Testis (tissue), 2 donors: ENCODE measurements at regions not wholly inside any gene's neighbourhood (a gene's known extent, or its start where the extent isn't known, plus 50 kb on each side); places are given as distances from the start of the nearest gene placed in this dataset.

Source experiments
- DNase-seq: peaks from one replicate; pipeline ENCODE4 v3.0.0-alpha.2; 2019
- H3K27ac ChIP-seq, 2 donors: fragments of 200-600 bp; sonication (generic); one replicate each; pipeline ENCODE4 v1.5.1; 2019
- H3K27me3 ChIP-seq: fragments of 200-600 bp; sonication (generic); one replicate; pipeline ENCODE4 v1.5.1; 2019
- H3K36me3 ChIP-seq: fragments of 200-600 bp; sonication (generic); one replicate; pipeline ENCODE4 v1.5.1; 2017; ENCODE audit warnings: low read depth; ENCODE audit errors: missing control alignments
- H3K4me1 ChIP-seq: fragments of 200-600 bp; sonication (generic); one replicate; pipeline ENCODE4 v1.5.1; 2019
- H3K4me3 ChIP-seq, 2 donors: fragments of 200-600 bp; sonication (generic); one replicate each; pipeline ENCODE4 v1.5.1; 2017 to 2019
- H3K9me3 ChIP-seq: fragments of 200-600 bp; sonication (generic); one replicate; pipeline ENCODE4 v1.5.1; 2017
- POLR2A ChIP-seq: fragments of 450-650 bp; IDR thresholded peaks from one replicate; pipeline ENCODE4 v1.6.1; 2017; ENCODE audit warnings: antibody characterized with exemption, mild to moderate bottlenecking, moderate library complexity
- WGBS, 2 donors: methylation state at CpG; one replicate each; pipeline ENCODE4 v1.1.5; 2018; 5-methylcytosine and 5-hydroxymethylcytosine counted together
- intact Hi-C: fragments of 100-400 bp; cut with DNase I; formaldehyde crosslinking; loops from one replicate; pipeline ENCODE4 v1.15.1; 2023; ENCODE audit warnings: low total_unique reads
- TF ChIP-seq, protein P1 (sequence below), 3 experiments: fragments of 450-650 bp in 2 of 3; fragments of 200-600 bp in 1 of 3; sonication (generic) in 1 of 3; IDR thresholded peaks; one replicate each; pipeline ENCODE4 v1.5.1; 2016 to 2019; ENCODE audit warnings: antibody characterized with exemption in 3 of 3, mild to moderate bottlenecking in 2 of 3, moderate library complexity in 1 of 3

DNA sequence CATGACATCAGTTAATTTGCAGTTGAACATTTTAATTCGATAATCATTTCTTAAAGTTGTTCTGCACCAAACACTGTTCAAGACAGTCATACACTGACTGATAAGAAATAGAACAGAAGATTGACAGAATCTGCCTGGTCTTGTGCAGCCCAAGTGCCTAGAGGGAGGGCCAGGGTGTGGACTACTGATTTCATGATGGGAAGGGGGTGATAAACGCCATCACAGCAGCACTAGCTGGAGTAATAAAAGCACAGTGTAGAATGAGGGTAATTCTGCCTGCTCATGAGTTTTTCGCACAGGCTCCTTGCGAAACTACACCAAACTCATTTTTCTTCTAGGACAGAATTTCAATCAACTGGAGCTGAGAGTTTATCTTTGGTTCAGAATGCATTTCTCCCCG is 270.1 kb downstream of the ARL4A start:
- no peaks in the 10 kb centered on the region for H3K36me3 ChIP-seq
- no peaks in the 10 kb centered on the region for H3K27me3 ChIP-seq
- TF ChIP-seq POLR2A = no peak
- no peaks in the 10 kb centered on the region for H3K4me1 ChIP-seq
- no peak for DNase-seq
- 87 to 89% methylated on average over 5 of the region's 5 CpGs for WGBS, 2 donors
- H3K4me3 ChIP-seq = no peak overlapping the region
- no peak overlapping the region for H3K27ac ChIP-seq
- intact Hi-C loops = no loop called here
- no peaks in the 10 kb centered on the region for H3K9me3 ChIP-seq

DNA sequence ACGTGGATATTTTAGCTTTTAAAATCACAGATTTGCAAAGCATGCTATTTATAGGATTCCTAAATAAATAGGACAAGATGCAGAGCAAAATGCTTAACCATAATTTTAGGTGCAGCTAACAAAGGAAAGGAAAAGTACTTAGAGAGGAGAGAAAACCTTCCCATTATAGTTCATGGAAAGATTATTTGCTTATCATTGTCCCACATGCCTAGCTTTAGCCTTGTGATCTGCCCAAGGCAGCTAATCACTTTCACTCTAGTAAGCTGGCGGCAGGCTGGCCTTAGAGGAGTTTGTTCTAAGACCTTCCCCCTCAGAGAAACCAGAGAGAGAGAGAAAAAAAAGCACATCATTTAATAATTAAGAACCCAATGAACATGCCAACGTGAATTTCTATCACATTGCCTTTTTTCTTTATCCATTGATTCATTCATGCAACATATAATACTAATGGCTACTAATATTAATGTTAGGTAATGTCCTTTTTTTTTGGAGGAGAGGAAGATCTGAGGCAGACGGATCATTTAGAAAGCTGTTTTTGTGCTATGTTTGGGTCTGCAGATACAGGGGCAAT is 274.6 kb downstream of the ARL4A start:
- no peak overlapping the region for H3K4me3 ChIP-seq
- intact Hi-C loops = no loop called here
- WGBS, 2 donors = 70 to 74% methylated on average over 4 of the region's 4 CpGs
- no peaks in the 10 kb centered on the region for H3K4me1 ChIP-seq
- H3K27ac ChIP-seq = no peak overlapping the region
- no peaks in the 10 kb centered on the region for H3K27me3 ChIP-seq
- H3K36me3 ChIP-seq = no peaks in the 10 kb centered on the region
- TF ChIP-seq, protein P1, sequence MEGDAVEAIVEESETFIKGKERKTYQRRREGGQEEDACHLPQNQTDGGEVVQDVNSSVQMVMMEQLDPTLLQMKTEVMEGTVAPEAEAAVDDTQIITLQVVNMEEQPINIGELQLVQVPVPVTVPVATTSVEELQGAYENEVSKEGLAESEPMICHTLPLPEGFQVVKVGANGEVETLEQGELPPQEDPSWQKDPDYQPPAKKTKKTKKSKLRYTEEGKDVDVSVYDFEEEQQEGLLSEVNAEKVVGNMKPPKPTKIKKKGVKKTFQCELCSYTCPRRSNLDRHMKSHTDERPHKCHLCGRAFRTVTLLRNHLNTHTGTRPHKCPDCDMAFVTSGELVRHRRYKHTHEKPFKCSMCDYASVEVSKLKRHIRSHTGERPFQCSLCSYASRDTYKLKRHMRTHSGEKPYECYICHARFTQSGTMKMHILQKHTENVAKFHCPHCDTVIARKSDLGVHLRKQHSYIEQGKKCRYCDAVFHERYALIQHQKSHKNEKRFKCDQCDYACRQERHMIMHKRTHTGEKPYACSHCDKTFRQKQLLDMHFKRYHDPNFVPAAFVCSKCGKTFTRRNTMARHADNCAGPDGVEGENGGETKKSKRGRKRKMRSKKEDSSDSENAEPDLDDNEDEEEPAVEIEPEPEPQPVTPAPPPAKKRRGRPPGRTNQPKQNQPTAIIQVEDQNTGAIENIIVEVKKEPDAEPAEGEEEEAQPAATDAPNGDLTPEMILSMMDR (IDR thresholded peaks at IDR 0.05) = no peak
- no peak for TF ChIP-seq POLR2A
- no peaks in the 10 kb centered on the region for H3K9me3 ChIP-seq
- no peak for DNase-seq

- Histone ChIP-seq H3K36me3 (no peaks in the 10 kb centered on the region), H3K27me3 (no peaks in the 10 kb centered on the region), H3K4me3 (no peak overlapping the region), H3K4me1 (no peaks in the 10 kb centered on the region), H3K27ac (no peak overlapping the region), H3K9me3 (no peaks in the 10 kb centered on the region)
- no peak for DNase-seq
- intact Hi-C loops = no loop called here
- WGBS, 2 donors = 75 to 83% methylated on average over 1 of the region's 1 CpG
- no peak for TF ChIP-seq POLR2A
- TF ChIP-seq, protein P1 (IDR thresholded peaks at IDR 0.05) = no peak
Observed at GRCh38 chr7:12963435-12963834, 276.0 kb downstream of the ARL4A start.

GRCh38 chr7:12964836-12965235 is 277.4 kb downstream of the ARL4A start:
- Histone ChIP-seq H3K4me3 (no peak overlapping the region), H3K4me1 (peaks cover 6% of the 10 kb centered on the region), H3K27me3 (no peaks in the 10 kb centered on the region), H3K36me3 (no peaks in the 10 kb centered on the region), H3K27ac (no peak overlapping the region), H3K9me3 (no peaks in the 10 kb centered on the region)
- WGBS, 2 donors = 84 to 87% methylated on average over 4 of the region's 4 CpGs
- TF ChIP-seq POLR2A = no peak
- TF ChIP-seq, protein P1 (IDR thresholded peaks at IDR 0.05) = no peak
- intact Hi-C loops = no loop called here
- no peak for DNase-seq

DNA sequence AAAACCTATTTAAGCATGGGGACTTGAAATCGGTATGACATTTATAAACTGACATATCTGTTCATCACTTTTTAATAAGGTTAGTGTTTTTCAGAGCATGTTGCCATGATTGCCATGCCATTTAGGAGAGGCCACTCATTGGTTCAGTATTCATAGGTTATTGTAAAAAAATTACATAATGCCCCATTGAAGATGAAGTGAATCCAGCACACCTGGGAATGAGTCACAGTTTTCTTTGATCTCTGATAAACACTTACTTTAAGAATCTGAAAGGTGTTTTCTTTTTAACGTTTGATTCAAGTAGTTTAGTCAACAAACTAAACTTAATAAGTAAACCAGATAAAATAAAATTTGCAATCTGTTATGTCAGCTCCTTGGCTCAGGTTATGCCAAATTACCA is 278.3 kb downstream of the ARL4A start:
- peaks cover 6% of the 10 kb centered on the region for H3K4me1 ChIP-seq
- H3K27ac ChIP-seq = no peak overlapping the region
- no peaks in the 10 kb centered on the region for H3K9me3 ChIP-seq
- H3K27me3 ChIP-seq = no peaks in the 10 kb centered on the region
- H3K4me3 ChIP-seq = no peak overlapping the region
- intact Hi-C loops = no loop called here
- H3K36me3 ChIP-seq = no peaks in the 10 kb centered on the region
- 75% methylated on average over 2 of the region's 2 CpGs for WGBS, 2 donors
- no peak for DNase-seq
- TF ChIP-seq, protein P1 (IDR thresholded peaks at IDR 0.05) = no peak
- no peak for TF ChIP-seq POLR2A
